ENCODE measurements at regions not wholly inside any gene's neighbourhood (a gene's known extent, or its start where the extent isn't known, plus 50 kb on each side); places are given as distances from the start of the nearest gene placed in this dataset.

GRCh38 chr2:5332925-5333324, 359.3 kb upstream of the SOX11 start:
- no peak overlapping the region for H3K27ac Mint-ChIP-seq (ENCODE audit: unreplicated experiment)
- no peaks in the 10 kb centered on the region for H3K27me3 Mint-ChIP-seq (ENCODE audit: low read depth)
- no peak for DNase-seq (ENCODE audit: low read depth, low spot score)
- H3K9me3 Mint-ChIP-seq: no peaks in the 10 kb centered on the region
- no peaks in the 10 kb centered on the region for H3K36me3 Mint-ChIP-seq (ENCODE audit: low read depth)
- TF ChIP-seq CTCF (conservative IDR thresholded peaks at IDR 0.05): no peak
- H3K4me1 Mint-ChIP-seq: no peaks in the 10 kb centered on the region
- H3K4me3 Mint-ChIP-seq: no peak overlapping the region

- H3K27ac Mint-ChIP-seq (ENCODE audit: unreplicated experiment): no peak overlapping the region
- no peaks in the 10 kb centered on the region for H3K27me3 Mint-ChIP-seq (ENCODE audit: low read depth)
- H3K4me1 Mint-ChIP-seq: peaks cover 9% of the 10 kb centered on the region
- TF ChIP-seq CTCF (conservative IDR thresholded peaks at IDR 0.05): no peak
- no peaks in the 10 kb centered on the region for H3K36me3 Mint-ChIP-seq (ENCODE audit: low read depth)
- no peak overlapping the region for H3K4me3 Mint-ChIP-seq
- no peak for DNase-seq (ENCODE audit: low read depth, low spot score)
- H3K9me3 Mint-ChIP-seq: no peaks in the 10 kb centered on the region
Observed at GRCh38 chr2:5339473-5339872, 352.7 kb upstream of the SOX11 start.

- H3K4me3 Mint-ChIP-seq: no peak overlapping the region
- no peak overlapping the region for H3K27ac Mint-ChIP-seq (ENCODE audit: unreplicated experiment)
- no peaks in the 10 kb centered on the region for H3K27me3 Mint-ChIP-seq (ENCODE audit: low read depth)
- no peak for TF ChIP-seq CTCF (conservative IDR thresholded peaks at IDR 0.05)
- peaks cover 3% of the 10 kb centered on the region for H3K9me3 Mint-ChIP-seq
- no peak for DNase-seq (ENCODE audit: low read depth, low spot score)
- H3K36me3 Mint-ChIP-seq (ENCODE audit: low read depth): no peaks in the 10 kb centered on the region
- peaks cover 16% of the 10 kb centered on the region for H3K4me1 Mint-ChIP-seq
Observed at GRCh38 chr2:5343785-5344335, 348.3 kb upstream of the SOX11 start.

GRCh38 chr2:5352286-5352685, 339.9 kb upstream of the SOX11 start:
- Mint-ChIP-seq H3K27ac (ENCODE audit: unreplicated experiment) (no peak overlapping the region), H3K36me3 (ENCODE audit: low read depth) (no peaks in the 10 kb centered on the region), H3K4me1 (no peaks in the 10 kb centered on the region), H3K4me3 (no peak overlapping the region), H3K9me3 (peaks cover 4% of the 10 kb centered on the region), H3K27me3 (ENCODE audit: low read depth) (no peaks in the 10 kb centered on the region)
- no peak for DNase-seq (ENCODE audit: low read depth, low spot score)
- no peak for TF ChIP-seq CTCF (conservative IDR thresholded peaks at IDR 0.05)

GRCh38 chr2:5353565-5353964, 338.6 kb upstream of the SOX11 start:
- Mint-ChIP-seq H3K27me3 (ENCODE audit: low read depth) (no peaks in the 10 kb centered on the region), H3K36me3 (ENCODE audit: low read depth) (no peaks in the 10 kb centered on the region), H3K4me3 (no peak overlapping the region), H3K4me1 (no peaks in the 10 kb centered on the region), H3K27ac (ENCODE audit: unreplicated experiment) (no peak overlapping the region), H3K9me3 (peaks cover 4% of the 10 kb centered on the region)
- no peak for DNase-seq (ENCODE audit: low read depth, low spot score)
- no peak for TF ChIP-seq CTCF (conservative IDR thresholded peaks at IDR 0.05)

- Mint-ChIP-seq H3K36me3 (ENCODE audit: low read depth) (no peaks in the 10 kb centered on the region), H3K27ac (ENCODE audit: unreplicated experiment) (no peak overlapping the region), H3K4me1 (no peaks in the 10 kb centered on the region), H3K27me3 (ENCODE audit: low read depth) (no peaks in the 10 kb centered on the region), H3K9me3 (peaks cover 3% of the 10 kb centered on the region), H3K4me3 (no peak overlapping the region)
- TF ChIP-seq CTCF (conservative IDR thresholded peaks at IDR 0.05): no peak
- no peak for DNase-seq (ENCODE audit: low read depth, low spot score)
Observed at GRCh38 chr2:5359397-5359796, 332.8 kb upstream of the SOX11 start.

Data from neural crest cell (in vitro differentiated cells).